ENCODE measurements at regions not wholly inside any gene's neighbourhood (a gene's known extent, or its start where the extent isn't known, plus 50 kb on each side); places are given as distances from the start of the nearest gene placed in this dataset.
"Not testable (repeated sequence)": the region's sequence is repeated elsewhere in the genome, so short reads cannot be mapped to it uniquely, and the experiment has no call there.

- Mint-ChIP-seq H3K4me3 (ENCODE audit: low read depth) (no peak overlapping the region), H3K27ac (no peak overlapping the region), H3K36me3 (ENCODE audit: insufficient read depth) (no peaks in the 10 kb centered on the region), H3K27me3 (peaks cover 6% of the 10 kb centered on the region), H3K4me1 (ENCODE audit: low read depth) (peaks cover 2% of the 10 kb centered on the region), H3K9me3 (ENCODE audit: low read depth) (no peaks in the 10 kb centered on the region)
- no peak for TF ChIP-seq CTCF (IDR thresholded peaks at IDR 0.05; ENCODE audit: unreplicated experiment)
- DNase-seq (ENCODE audit: low spot score, unreplicated experiment), result no peak
These were observed 103.0 kb upstream of the PLXNA2 start for GRCh38 chr1:208347191-208347590.

- no peak for TF ChIP-seq CTCF (IDR thresholded peaks at IDR 0.05; ENCODE audit: unreplicated experiment)
- no peak overlapping the region for H3K4me3 Mint-ChIP-seq (ENCODE audit: low read depth)
- DNase-seq (ENCODE audit: low spot score, unreplicated experiment), result no peak
- no peaks in the 10 kb centered on the region for H3K36me3 Mint-ChIP-seq (ENCODE audit: insufficient read depth)
- no peaks in the 10 kb centered on the region for H3K9me3 Mint-ChIP-seq (ENCODE audit: low read depth)
- peaks cover 2% of the 10 kb centered on the region for H3K4me1 Mint-ChIP-seq (ENCODE audit: low read depth)
- no peak overlapping the region for H3K27ac Mint-ChIP-seq
- H3K27me3 Mint-ChIP-seq, result peaks cover 3% of the 10 kb centered on the region
These were observed 105.6 kb upstream of the PLXNA2 start for GRCh38 chr1:208349694-208350330.

GRCh38 chr1:208350815-208351214, 106.6 kb upstream of the PLXNA2 start:
- Mint-ChIP-seq H3K27ac (no peak overlapping the region), H3K9me3 (ENCODE audit: low read depth) (no peaks in the 10 kb centered on the region), H3K4me3 (ENCODE audit: low read depth) (no peak overlapping the region), H3K4me1 (ENCODE audit: low read depth) (peaks cover 2% of the 10 kb centered on the region), H3K36me3 (ENCODE audit: insufficient read depth) (no peaks in the 10 kb centered on the region), H3K27me3 (peaks cover 3% of the 10 kb centered on the region)
- DNase-seq (ENCODE audit: low spot score, unreplicated experiment), result no peak
- no peak for TF ChIP-seq CTCF (IDR thresholded peaks at IDR 0.05; ENCODE audit: unreplicated experiment)

GRCh38 chr1:208351838-208352237, 107.7 kb upstream of the PLXNA2 start:
- Mint-ChIP-seq H3K36me3 (ENCODE audit: insufficient read depth) (no peaks in the 10 kb centered on the region), H3K27ac (no peak overlapping the region), H3K27me3 (peaks cover 3% of the 10 kb centered on the region), H3K4me1 (ENCODE audit: low read depth) (peaks cover 6% of the 10 kb centered on the region), H3K4me3 (ENCODE audit: low read depth) (no peak overlapping the region), H3K9me3 (ENCODE audit: low read depth) (no peaks in the 10 kb centered on the region)
- no peak for DNase-seq (ENCODE audit: low spot score, unreplicated experiment)
- TF ChIP-seq CTCF (IDR thresholded peaks at IDR 0.05; ENCODE audit: unreplicated experiment), result no peak

GRCh38 chr1:208353797-208354196, 109.6 kb upstream of the PLXNA2 start:
- not testable (repeated sequence) for H3K27me3 Mint-ChIP-seq; DNase-seq (ENCODE audit: low spot score, unreplicated experiment); H3K9me3 Mint-ChIP-seq (ENCODE audit: low read depth)

More at GRCh38 chr1:208353797-208354196, 109.6 kb upstream of the PLXNA2 start:
- H3K36me3 Mint-ChIP-seq (ENCODE audit: insufficient read depth); H3K4me3 Mint-ChIP-seq (ENCODE audit: low read depth); H3K27ac Mint-ChIP-seq; H3K4me1 Mint-ChIP-seq (ENCODE audit: low read depth): not testable (repeated sequence)
